Endothelial cell of umbilical vein (primary cell): ENCODE measurements at regions not wholly inside any gene's neighbourhood (a gene's known extent, or its start where the extent isn't known, plus 50 kb on each side); places are given as distances from the start of the nearest gene placed in this dataset.

Experiments used
- BruUV-seq: library from RNA; stranded (reverse); fragments of 400-500 nt; replicated peaks from 2 replicates; lab custom pipeline; 2021; lab: Mats Ljungman, UMichigan
- CTCF ChIA-PET: fragments of 300-600, 350-600 bp; sonication (Branson Sonifier 250); formaldehyde crosslinking; loops from one replicate; lab custom pipeline; 2021; ENCODE audit warnings: antibody characterized with exemption, inconsistent platforms; lab: Charles Lee
- POLR2A ChIA-PET: fragments of 300-600, 350-600 bp; sonication (Branson Sonifier 250); formaldehyde crosslinking; loops from one replicate; lab custom pipeline; 2021; ENCODE audit warnings: antibody characterized with exemption, inconsistent platforms; lab: Charles Lee
- DNase-seq: peaks from one replicate; pipeline ENCODE4 v3.0.0-alpha.2; 2011; ENCODE audit warnings: low read depth, low spot score
- FAIRE-seq: peaks from 2 replicates; lab custom pipeline; 2011; peaks lifted over from hg19 to GRCh38; lab: Jason Lieb, UNC
- H2AFZ ChIP-seq: 2 replicates; pipeline ENCODE4 v1.6.0; 2012; ENCODE audit warnings: low read depth, low read length, control low read depth, inconsistent platforms
- H3K27ac ChIP-seq: 2 replicates; pipeline ENCODE4 v1.5.1; 2011; ENCODE audit warnings: low read depth, mild to moderate bottlenecking, control low read depth, low read length, moderate library complexity; ENCODE audit not compliant: insufficient read depth
- H3K27me3 ChIP-seq, 2 experiments: 2 replicates each; pipeline versions ENCODE4 v1.6.0 to v1.6.1; 2011; ENCODE audit warnings: low read length in 2 of 2, mixed read lengths in 1 of 2; ENCODE audit not compliant: control insufficient read depth in 2 of 2, insufficient read depth in 2 of 2
- H3K36me3 ChIP-seq, 2 experiments: 2 replicates in 1 of 2; 3 replicates in 1 of 2; pipeline ENCODE4 v1.5.1; 2011; ENCODE audit warnings: low read length in 2 of 2, mild to moderate bottlenecking in 1 of 2, moderate library complexity in 1 of 2; ENCODE audit not compliant: control insufficient read depth in 2 of 2, insufficient read depth in 2 of 2; ENCODE audit errors: extremely low read depth in 1 of 2
- H3K4me1 ChIP-seq: 3 replicates; pipeline ENCODE4 v1.5.1; 2011; ENCODE audit warnings: mild to moderate bottlenecking, low read length; ENCODE audit not compliant: control insufficient read depth, insufficient read depth; ENCODE audit errors: extremely low read depth
- H3K4me2 ChIP-seq: 2 replicates; pipeline ENCODE4 v1.6.1; 2011; ENCODE audit warnings: low read length, control low read depth, mixed read lengths; ENCODE audit not compliant: insufficient read depth
- H3K4me3 ChIP-seq, 3 experiments: fragments of 200-600 bp in 1 of 3; sonication (generic), shearing (Covaris generic) in 1 of 3; replicated peaks in 1 of 3; 2 replicates each; pipeline ENCODE4 v1.5.1; 2011 to 2016; ENCODE audit warnings: control low read depth in 3 of 3, low read length in 3 of 3, mild to moderate bottlenecking in 2 of 3, inconsistent platforms in 1 of 3, low read depth in 1 of 3, moderate library complexity in 1 of 3; ENCODE audit not compliant: insufficient read depth in 1 of 3
- H3K79me2 ChIP-seq: 2 replicates; pipeline ENCODE4 v1.6.0; 2012; ENCODE audit warnings: low read length, inconsistent platforms; ENCODE audit not compliant: control insufficient read depth, insufficient read depth
- H3K9ac ChIP-seq: replicated peaks from 2 replicates; pipeline ENCODE3; 2011; ENCODE audit warnings: low read length, control low read depth; ENCODE audit not compliant: insufficient read depth; ENCODE audit errors: extremely low read depth
- H3K9me1 ChIP-seq: replicated peaks from 3 replicates; pipeline ENCODE4 v1.6.0; 2011; ENCODE audit warnings: mild to moderate bottlenecking, low read length; ENCODE audit not compliant: control insufficient read depth, insufficient read depth; ENCODE audit errors: extremely low read depth
- H3K9me3 ChIP-seq: replicated peaks from 2 replicates; pipeline ENCODE4 v1.5.1; 2012; ENCODE audit warnings: low read length, inconsistent platforms; ENCODE audit not compliant: control insufficient read depth, insufficient read depth
- H4K20me1 ChIP-seq: replicated peaks from 2 replicates; pipeline ENCODE3; 2011; ENCODE audit warnings: mild to moderate bottlenecking, low read length; ENCODE audit not compliant: control insufficient read depth, insufficient read depth; ENCODE audit errors: extremely low read depth
- CTCF ChIP-seq, 2 donors: IDR thresholded peaks; 1 replicate in 1 of 2; 2 replicates in 1 of 2; pipeline ENCODE4 v1.5.1; 2011; ENCODE audit warnings: low read length in 2 of 2, mild to moderate bottlenecking in 2 of 2, moderate library complexity in 2 of 2, control low read depth in 1 of 2, inconsistent platforms in 1 of 2, low read depth in 1 of 2; ENCODE audit not compliant: insufficient read depth in 1 of 2; ENCODE audit errors: extremely low read depth in 1 of 2
- EZH2 ChIP-seq: IDR thresholded peaks from 2 replicates; pipeline ENCODE4 v1.6.1; 2012; ENCODE audit warnings: borderline replicate concordance, low read depth, mild to moderate bottlenecking, moderate library complexity, low read length, inconsistent platforms; ENCODE audit not compliant: severe bottlenecking
- FOS ChIP-seq: IDR thresholded peaks from 2 replicates; pipeline ENCODE4 v1.6.1; 2011; ENCODE audit warnings: mild to moderate bottlenecking, low read length, moderate library complexity, borderline replicate concordance; ENCODE audit not compliant: insufficient read depth
- GATA2 ChIP-seq: IDR thresholded peaks from 2 replicates; pipeline ENCODE4 v1.7.0; 2011; ENCODE audit warnings: low read depth, mild to moderate bottlenecking, moderate library complexity, mixed read lengths, low read length; ENCODE audit not compliant: insufficient read length, insufficient read depth
- JUN ChIP-seq: IDR thresholded peaks from 2 replicates; pipeline ENCODE4 v1.6.1; 2011; ENCODE audit warnings: borderline replicate concordance, low read depth; ENCODE audit not compliant: insufficient read length, insufficient read depth
- MAX ChIP-seq: IDR thresholded peaks from 2 replicates; pipeline ENCODE4 v1.6.1; 2011; ENCODE audit not compliant: insufficient read depth, insufficient read length
- MYC ChIP-seq: IDR thresholded peaks from one replicate; pipeline ENCODE4 v1.6.1; 2011; ENCODE audit warnings: mild to moderate bottlenecking, low read depth, low read length
- POLR2A ChIP-seq: IDR thresholded peaks from 2 replicates; pipeline ENCODE4 v1.6.1; 2012; ENCODE audit warnings: low read depth, mild to moderate bottlenecking, control low read depth, low read length
- POLR2AphosphoS5 ChIP-seq: IDR thresholded peaks from 2 replicates; pipeline ENCODE4 v1.6.1; 2012; ENCODE audit warnings: low read depth, mild to moderate bottlenecking, control low read depth, low read length, moderate library complexity; ENCODE audit not compliant: insufficient read depth
- dilution Hi-C: fragments of 300-500 bp; cut with MboI; formaldehyde crosslinking; loops from one replicate; pipeline ENCODE4 v1.15.0; 2019; ENCODE audit warnings: low sequenced_read_pairs; ENCODE audit not compliant: extremely low pct_ligation_motif_present
- intact Hi-C: fragments of 100-400 bp; cut with micrococcal nuclease; formaldehyde crosslinking; loops from one replicate; pipeline ENCODE4 v1.10.0; 2022

- intact Hi-C loops (no loop called here), dilution Hi-C loops (no loop called here)
- no peak overlapping the region for H3K9ac ChIP-seq
- no peak overlapping the region for H2AFZ ChIP-seq
- ChIA-PET POLR2A (no interaction called here), CTCF (interaction anchor here (1.2 kb wide), 1 partner anchor 12 kb away, joined by 3 read pairs; no protein-coding TSS in a partner anchor)
- no peaks in the 10 kb centered on the region for H4K20me1 ChIP-seq
- H3K4me2 ChIP-seq = no peak overlapping the region
- no peak for DNase-seq
- peaks cover 2 to 3% of the 10 kb centered on the region in 2 experiments for H3K27me3 ChIP-seq
- H3K4me1 ChIP-seq = no peaks in the 10 kb centered on the region
- BruUV-seq = no TSS peak
- no peak overlapping the region for H3K27ac ChIP-seq
- FAIRE-seq = no peak
- no peaks in the 10 kb centered on the region for H3K9me1 ChIP-seq
- H3K36me3 ChIP-seq = no peaks in the 10 kb centered on the region
- H3K9me3 ChIP-seq = no peaks in the 10 kb centered on the region
- no peak for TF ChIP-seq GATA2
- no peak for TF ChIP-seq JUN
- TF ChIP-seq CTCF (IDR thresholded peaks at IDR 0.05; ENCODE audit: extremely low read depth in 1 of 2, insufficient read depth in 1 of 2, low read depth in 1 of 2, low read length in 2 of 2) = no peak
- TF ChIP-seq POLR2A = no peak
- no peak for TF ChIP-seq MAX
- no peak for TF ChIP-seq EZH2
- TF ChIP-seq MYC = no peak
- no peak for TF ChIP-seq FOS
- no peak for TF ChIP-seq POLR2AphosphoS5
- no peaks in the 10 kb centered on the region for H3K79me2 ChIP-seq
- no peak overlapping the region for H3K4me3 ChIP-seq
Observed at GRCh38 chr13:27857282-27857681, 62.5 kb upstream of the PDX1 start.
